ENCODE measurements at regions not wholly inside any gene's neighbourhood (a gene's known extent, or its start where the extent isn't known, plus 50 kb on each side); places are given as distances from the start of the nearest gene placed in this dataset.
"Not testable (repeated sequence)": the region's sequence is repeated elsewhere in the genome, so short reads cannot be mapped to it uniquely, and the experiment has no call there.

GRCh38 chr3:64438066-64438465 is 212.8 kb upstream of the PRICKLE2 start:
- Histone ChIP-seq H3K4me3 (ENCODE audit: low read length) (no peak overlapping the region), H3K27ac (ENCODE audit: low read length) (no peak overlapping the region), H3K27me3 (ENCODE audit: control insufficient read depth, insufficient read depth, low read length) (peaks cover 17% of the 10 kb centered on the region), H3K9me3 (ENCODE audit: control insufficient read depth, low read depth, low read length) (no peaks in the 10 kb centered on the region), H3K4me1 (ENCODE audit: control insufficient read depth, insufficient read depth, low read length) (no peaks in the 10 kb centered on the region), H3K36me3 (ENCODE audit: control insufficient read depth, insufficient read depth, low read length) (no peaks in the 10 kb centered on the region)
- WGBS (ENCODE audit: insufficient coverage, low lambda C conversion rate), result 89% methylated on average over 1 of the region's 1 CpG
- DNase-seq, result no peak

- Histone ChIP-seq H3K4me1 (ENCODE audit: control insufficient read depth, insufficient read depth, low read length) (no peaks in the 10 kb centered on the region), H3K36me3 (ENCODE audit: control insufficient read depth, insufficient read depth, low read length) (no peaks in the 10 kb centered on the region), H3K4me3 (ENCODE audit: low read length) (no peak overlapping the region), H3K27me3 (ENCODE audit: control insufficient read depth, insufficient read depth, low read length) (peaks cover 8% of the 10 kb centered on the region), H3K27ac (ENCODE audit: low read length) (no peak overlapping the region), H3K9me3 (ENCODE audit: control insufficient read depth, low read depth, low read length) (no peaks in the 10 kb centered on the region)
- WGBS (ENCODE audit: insufficient coverage, low lambda C conversion rate), result no CpG with 5 or more reads among the region's 5 CpGs
- no peak for DNase-seq
Measured at GRCh38 chr3:64437131-64437530, 211.9 kb upstream of the PRICKLE2 start.

- WGBS (ENCODE audit: insufficient coverage, low lambda C conversion rate), result no CpG with 5 or more reads among the region's 2 CpGs
- H3K27me3 ChIP-seq (ENCODE audit: control insufficient read depth, insufficient read depth, low read length); H3K27ac ChIP-seq (ENCODE audit: low read length); H3K36me3 ChIP-seq (ENCODE audit: control insufficient read depth, insufficient read depth, low read length); DNase-seq; H3K4me1 ChIP-seq (ENCODE audit: control insufficient read depth, insufficient read depth, low read length); H3K4me3 ChIP-seq (ENCODE audit: low read length); H3K9me3 ChIP-seq (ENCODE audit: control insufficient read depth, low read depth, low read length): not testable (repeated sequence)
Measured at GRCh38 chr3:64435023-64435422, 209.8 kb upstream of the PRICKLE2 start.

- no CpG with 5 or more reads among the region's 3 CpGs for WGBS (ENCODE audit: insufficient coverage, low lambda C conversion rate)
- Histone ChIP-seq H3K4me3 (ENCODE audit: low read length) (no peak overlapping the region), H3K27me3 (ENCODE audit: control insufficient read depth, insufficient read depth, low read length) (no peaks in the 10 kb centered on the region), H3K9me3 (ENCODE audit: control insufficient read depth, low read depth, low read length) (no peaks in the 10 kb centered on the region), H3K27ac (ENCODE audit: low read length) (no peak overlapping the region), H3K4me1 (ENCODE audit: control insufficient read depth, insufficient read depth, low read length) (no peaks in the 10 kb centered on the region), H3K36me3 (ENCODE audit: control insufficient read depth, insufficient read depth, low read length) (no peaks in the 10 kb centered on the region)
- DNase-seq, result no peak
Measured at GRCh38 chr3:64432870-64433269, 207.6 kb upstream of the PRICKLE2 start.

- Histone ChIP-seq H3K36me3 (ENCODE audit: control insufficient read depth, insufficient read depth, low read length) (no peaks in the 10 kb centered on the region), H3K27ac (ENCODE audit: low read length) (no peak overlapping the region), H3K4me3 (ENCODE audit: low read length) (no peak overlapping the region), H3K4me1 (ENCODE audit: control insufficient read depth, insufficient read depth, low read length) (no peaks in the 10 kb centered on the region), H3K27me3 (ENCODE audit: control insufficient read depth, insufficient read depth, low read length) (no peaks in the 10 kb centered on the region), H3K9me3 (ENCODE audit: control insufficient read depth, low read depth, low read length) (no peaks in the 10 kb centered on the region)
- DNase-seq, result no peak
- WGBS (ENCODE audit: insufficient coverage, low lambda C conversion rate), result no CpG with 5 or more reads among the region's 6 CpGs
Measured at GRCh38 chr3:64431526-64432091, 206.3 kb upstream of the PRICKLE2 start.

GRCh38 chr3:64427671-64428070 is 202.4 kb upstream of the PRICKLE2 start:
- Histone ChIP-seq H3K27me3 (ENCODE audit: control insufficient read depth, insufficient read depth, low read length) (no peaks in the 10 kb centered on the region), H3K9me3 (ENCODE audit: control insufficient read depth, low read depth, low read length) (no peaks in the 10 kb centered on the region), H3K36me3 (ENCODE audit: control insufficient read depth, insufficient read depth, low read length) (no peaks in the 10 kb centered on the region), H3K4me3 (ENCODE audit: low read length) (no peak overlapping the region), H3K4me1 (ENCODE audit: control insufficient read depth, insufficient read depth, low read length) (no peaks in the 10 kb centered on the region), H3K27ac (ENCODE audit: low read length) (no peak overlapping the region)
- WGBS (ENCODE audit: insufficient coverage, low lambda C conversion rate), result no CpG with 5 or more reads among the region's 3 CpGs
- no peak for DNase-seq

GRCh38 chr3:64426551-64426950 is 201.3 kb upstream of the PRICKLE2 start:
- H3K4me1 ChIP-seq (ENCODE audit: control insufficient read depth, insufficient read depth, low read length), result no peaks in the 10 kb centered on the region
- no peaks in the 10 kb centered on the region for H3K36me3 ChIP-seq (ENCODE audit: control insufficient read depth, insufficient read depth, low read length)
- H3K4me3 ChIP-seq (ENCODE audit: low read length), result no peak overlapping the region
- no peak for DNase-seq
- no peaks in the 10 kb centered on the region for H3K27me3 ChIP-seq (ENCODE audit: control insufficient read depth, insufficient read depth, low read length)
- H3K9me3 ChIP-seq (ENCODE audit: control insufficient read depth, low read depth, low read length), result no peaks in the 10 kb centered on the region
- no peak overlapping the region for H3K27ac ChIP-seq (ENCODE audit: low read length)
- no CpG with 5 or more reads among the region's 3 CpGs for WGBS (ENCODE audit: insufficient coverage, low lambda C conversion rate)

GRCh38 chr3:64422932-64423331 is 197.7 kb upstream of the PRICKLE2 start:
- Histone ChIP-seq H3K27ac (ENCODE audit: low read length) (no peak overlapping the region), H3K36me3 (ENCODE audit: control insufficient read depth, insufficient read depth, low read length) (no peaks in the 10 kb centered on the region), H3K27me3 (ENCODE audit: control insufficient read depth, insufficient read depth, low read length) (no peaks in the 10 kb centered on the region), H3K4me3 (ENCODE audit: low read length) (no peak overlapping the region), H3K4me1 (ENCODE audit: control insufficient read depth, insufficient read depth, low read length) (no peaks in the 10 kb centered on the region), H3K9me3 (ENCODE audit: control insufficient read depth, low read depth, low read length) (no peaks in the 10 kb centered on the region)
- DNase-seq, result no peak
- no CpG with 5 or more reads among the region's 4 CpGs for WGBS (ENCODE audit: insufficient coverage, low lambda C conversion rate)

GRCh38 chr3:64422192-64422591 is 196.9 kb upstream of the PRICKLE2 start:
- Histone ChIP-seq H3K36me3 (ENCODE audit: control insufficient read depth, insufficient read depth, low read length) (no peaks in the 10 kb centered on the region), H3K27me3 (ENCODE audit: control insufficient read depth, insufficient read depth, low read length) (no peaks in the 10 kb centered on the region), H3K4me3 (ENCODE audit: low read length) (no peak overlapping the region), H3K4me1 (ENCODE audit: control insufficient read depth, insufficient read depth, low read length) (no peaks in the 10 kb centered on the region), H3K9me3 (ENCODE audit: control insufficient read depth, low read depth, low read length) (no peaks in the 10 kb centered on the region), H3K27ac (ENCODE audit: low read length) (no peak overlapping the region)
- DNase-seq, result no peak
- WGBS (ENCODE audit: insufficient coverage, low lambda C conversion rate), result 68% methylated on average over 4 of the region's 7 CpGs

GRCh38 chr3:64417816-64418215 is 192.6 kb upstream of the PRICKLE2 start:
- Histone ChIP-seq H3K4me1 (ENCODE audit: control insufficient read depth, insufficient read depth, low read length) (no peaks in the 10 kb centered on the region), H3K36me3 (ENCODE audit: control insufficient read depth, insufficient read depth, low read length) (no peaks in the 10 kb centered on the region), H3K27ac (ENCODE audit: low read length) (no peak overlapping the region), H3K4me3 (ENCODE audit: low read length) (no peak overlapping the region), H3K9me3 (ENCODE audit: control insufficient read depth, low read depth, low read length) (no peaks in the 10 kb centered on the region), H3K27me3 (ENCODE audit: control insufficient read depth, insufficient read depth, low read length) (peaks cover 3% of the 10 kb centered on the region)
- DNase-seq, result no peak
- WGBS (ENCODE audit: insufficient coverage, low lambda C conversion rate), result no CpG with 5 or more reads among the region's 4 CpGs

GRCh38 chr3:64414043-64414442 is 188.8 kb upstream of the PRICKLE2 start:
- H3K4me3 ChIP-seq (ENCODE audit: low read length), result no peak overlapping the region
- peaks cover 3% of the 10 kb centered on the region for H3K27me3 ChIP-seq (ENCODE audit: control insufficient read depth, insufficient read depth, low read length)
- no peaks in the 10 kb centered on the region for H3K36me3 ChIP-seq (ENCODE audit: control insufficient read depth, insufficient read depth, low read length)
- no peaks in the 10 kb centered on the region for H3K4me1 ChIP-seq (ENCODE audit: control insufficient read depth, insufficient read depth, low read length)
- no peak for DNase-seq
- no peak overlapping the region for H3K27ac ChIP-seq (ENCODE audit: low read length)
- no peaks in the 10 kb centered on the region for H3K9me3 ChIP-seq (ENCODE audit: control insufficient read depth, low read depth, low read length)
- WGBS (ENCODE audit: insufficient coverage, low lambda C conversion rate), result no CpG with 5 or more reads among the region's 7 CpGs

Data from large intestine (tissue), 3 donors.